Panc1 (cell line): ENCODE measurements at regions not wholly inside any gene's neighbourhood (a gene's known extent, or its start where the extent isn't known, plus 50 kb on each side); places are given as distances from the start of the nearest gene placed in this dataset.

Experiments used
- CTCF ChIP-seq: fragments of 450-650 bp; IDR thresholded peaks from 2 replicates; pipeline ENCODE4 v1.5.1; 2017; ENCODE audit warnings: mild to moderate bottlenecking
- POLR2AphosphoS5 ChIP-seq: IDR thresholded peaks from 2 replicates; pipeline ENCODE4 v1.6.1; 2012; ENCODE audit warnings: mild to moderate bottlenecking, low read depth, low read length, moderate library complexity

DNA sequence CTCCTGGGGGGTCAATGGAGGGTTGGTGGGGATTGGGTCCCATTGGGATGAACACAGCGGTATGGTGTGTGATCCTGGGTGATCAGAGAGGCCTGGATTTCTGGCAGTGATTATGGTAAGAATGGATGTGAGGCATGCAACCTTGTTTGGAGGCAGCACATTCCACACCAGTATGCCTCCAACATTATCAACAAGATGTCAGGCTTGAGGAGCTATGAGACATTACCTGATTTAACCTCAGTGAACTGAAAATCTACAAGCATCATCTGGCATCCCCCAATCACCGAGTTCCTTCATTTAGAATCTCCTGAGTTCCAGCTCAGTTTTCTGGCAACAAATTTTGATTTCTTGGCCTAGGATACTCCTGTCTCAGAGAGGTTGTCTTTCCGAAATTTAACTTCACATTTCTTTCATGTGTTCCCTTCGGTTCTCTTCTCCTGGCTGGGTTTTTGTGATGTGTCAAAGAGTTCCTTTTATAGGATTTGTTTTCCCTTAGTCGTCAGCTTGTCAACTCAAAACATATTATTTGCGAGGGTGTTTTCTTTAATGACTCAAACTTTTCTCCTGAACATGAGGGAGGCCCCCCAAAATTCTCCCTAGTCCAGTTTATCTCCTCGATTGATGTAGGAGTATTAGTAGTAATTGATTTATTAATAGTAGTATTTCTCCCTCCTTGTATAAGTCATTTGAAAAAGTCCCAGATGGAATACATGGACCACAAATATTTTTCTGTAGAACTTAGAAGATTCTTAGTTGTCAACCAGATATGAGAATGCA, 56.0 kb upstream of the FLT1 start:
- TF ChIP-seq CTCF = no peak
- no peak for TF ChIP-seq POLR2AphosphoS5
